Heart left ventricle (tissue), 16 donors: ENCODE measurements at regions not wholly inside any gene's neighbourhood (a gene's known extent, or its start where the extent isn't known, plus 50 kb on each side); places are given as distances from the start of the nearest gene placed in this dataset.

ENCODE experiments used
- ATAC-seq, 4 donors: fragments of 200-7000 bp; cut with Tn5 transposase; one replicate each; pipeline ENCODE4 v1.9.1; 2020 to 2022; ENCODE audit warnings: moderate library complexity in 4 of 4, mild to moderate bottlenecking in 3 of 4, moderate number of reproducible peaks in 1 of 4
- DNase-seq, 5 donors: peaks; one replicate each; pipeline ENCODE4 v3.0.0-alpha.2; 2020
- H3K27ac ChIP-seq, 12 donors: fragments of 200-600 bp; sonication (generic) in 4 of 12; one replicate each; pipeline versions ENCODE4 v1.5.0 to v1.8.0; 2016 to 2022; ENCODE audit warnings: mild to moderate bottlenecking in 2 of 12
- H3K27me3 ChIP-seq, 9 donors: fragments of 200-600 bp; sonication (generic) in 2 of 9; one replicate each; pipeline versions ENCODE4 v1.5.1 to v1.8.0; 2016 to 2022; ENCODE audit warnings: mild to moderate bottlenecking in 3 of 9
- H3K36me3 ChIP-seq, 9 donors: fragments of 200-600 bp; sonication (generic) in 2 of 9; one replicate each; pipeline versions ENCODE4 v1.5.0 to v1.8.0; 2018 to 2022; ENCODE audit warnings: mild to moderate bottlenecking in 2 of 9
- H3K4me1 ChIP-seq, 12 donors: fragments of 200-600 bp; sonication (generic) in 4 of 12; one replicate each; pipeline versions ENCODE4 v1.5.0 to v1.8.0; 2016 to 2022; ENCODE audit warnings: mild to moderate bottlenecking in 3 of 12
- H3K4me3 ChIP-seq, 12 donors: fragments of 200-600 bp; sonication (generic) in 4 of 12; one replicate each; pipeline versions ENCODE4 v1.5.0 to v1.8.0; 2017 to 2022; ENCODE audit warnings: mild to moderate bottlenecking in 9 of 12, moderate library complexity in 4 of 12
- H3K9me3 ChIP-seq, 12 donors: fragments of 200-600 bp; sonication (generic) in 4 of 12; one replicate each; pipeline versions ENCODE4 v1.5.0 to v1.8.0; 2016 to 2022; ENCODE audit warnings: mild to moderate bottlenecking in 1 of 12
- CTCF ChIP-seq, 12 donors: fragments of 200-600 bp; sonication (generic) in 4 of 12; IDR thresholded peaks; one replicate each; pipeline versions ENCODE4 v1.5.0 to v1.8.0; 2018 to 2022; ENCODE audit warnings: antibody characterized with exemption in 12 of 12, mild to moderate bottlenecking in 5 of 12
- POLR2A ChIP-seq, 2 donors: fragments of 450-650 bp; IDR thresholded peaks; one replicate each; pipeline ENCODE4 v1.6.1; 2017; ENCODE audit warnings: antibody characterized with exemption in 2 of 2, mild to moderate bottlenecking in 2 of 2, moderate library complexity in 2 of 2
- whole genome bisulfite sequencing, 4 donors: extraction: QIAGEN DNeasy Blood & Tissue Kit in 2 of 4; methylation state at CpG; one replicate each; pipeline versions ENCODE4 v1.1.5 to v1.1.7; 2013 to 2018; 5-methylcytosine and 5-hydroxymethylcytosine counted together
- intact Hi-C, 10 donors: fragments of 100-400 bp; cut with DNase I; formaldehyde crosslinking; loops; one replicate each; pipeline versions ENCODE4 v1.11.1 to v1.14.2; 2022
- donor health status: ischemic (EF 13 %, LVEDD 7.1; RV severe dilation, severe dysfunction).
- donor health status: healthy with polysubstance abuse.
- donor health status: DM: no; HTN: yes; CAD: no.
- donor health status: DM: no; HTN: no; CAD: no.
- donor health status: ischemic (EF 25% LVEDD 6.9; RV normal size, moderate dysfunction).
- donor health status: ischemic (EF 25% LVEDD 5.7; RV mildly dilated, moderate dysfunction).
- donor health status: healthy.
- donor health status: DM: yes; HTN: yes; CAD: no.
- donor health status: ischemic (EF 35%, LVEDD 5.7; RV mildly dilated, moderate dysfunction).
- donor health status: nonischemic (EF 11% LVEDD 7.7; RV severe dilation, severe dysfunction).
- donor health status: DM: yes; HTN: yes; CAD: no.
- donor health status: PGD.
- donor health status: ischemic (EF 29% LVEDD 5.4; RV normal size, mild dysfunction).
- donor health status: nonischemic (EF 23%, LVEDD 6.1; RV moderate dilation, normal function).

GRCh38 chr19:32131005-32131404 is 214.4 kb upstream of the ZNF507 start:
- DNase-seq (no peak), ATAC-seq (no peak)
- no peak overlapping the region for H3K4me3 ChIP-seq
- TF ChIP-seq POLR2A (IDR thresholded peaks at IDR 0.05) (no peak), CTCF (IDR thresholded peaks at IDR 0.05) (no peak)
- H3K27me3 ChIP-seq: peaks cover 0 to 4% (median 0%) of the 10 kb centered on the region in 9 donors
- H3K4me1 ChIP-seq: no peaks in the 10 kb centered on the region
- intact Hi-C loops: no loop called here
- H3K9me3 ChIP-seq: no peaks in the 10 kb centered on the region
- no peak overlapping the region for H3K27ac ChIP-seq
- WGBS, 4 donors: 77 to 87% (median 81%) methylated on average over 8 of the region's 8 CpGs
- H3K36me3 ChIP-seq: no peaks in the 10 kb centered on the region

GRCh38 chr19:32138416-32138815 is 207.0 kb upstream of the ZNF507 start:
- H3K4me1 ChIP-seq: no peaks in the 10 kb centered on the region
- H3K9me3 ChIP-seq: no peaks in the 10 kb centered on the region
- no peak overlapping the region for H3K27ac ChIP-seq
- DNase-seq (no peak), ATAC-seq (no peak)
- WGBS, 4 donors: 78 to 83% (median 81%) methylated on average over 5 of the region's 5 CpGs
- no peaks in the 10 kb centered on the region for H3K36me3 ChIP-seq
- no peak overlapping the region for H3K4me3 ChIP-seq
- intact Hi-C loops: no loop called here
- TF ChIP-seq CTCF (IDR thresholded peaks at IDR 0.05): peak in 1 of 12 donors; percentile 12
- TF ChIP-seq POLR2A (IDR thresholded peaks at IDR 0.05): no peak
- no peaks in the 10 kb centered on the region for H3K27me3 ChIP-seq

- 59 to 66% (median 63%) methylated on average over 7 of the region's 7 CpGs for WGBS, 4 donors
- intact Hi-C loops: no loop called here
- no peak overlapping the region for H3K27ac ChIP-seq
Measured at GRCh38 chr19:32141840-32142511, 203.4 kb upstream of the ZNF507 start.

GRCh38 chr19:32146664-32147063 is 198.7 kb upstream of the ZNF507 start:
- Histone ChIP-seq H3K4me3 (no peak overlapping the region), H3K27me3 (no peaks in the 10 kb centered on the region), H3K4me1 (no peaks in the 10 kb centered on the region), H3K27ac (no peak overlapping the region), H3K36me3 (no peaks in the 10 kb centered on the region), H3K9me3 (peaks cover 0 to 48% (median 16%) of the 10 kb centered on the region in 12 donors)
- DNase-seq: no peak
- intact Hi-C loops: no loop called here
- no peak for TF ChIP-seq CTCF (IDR thresholded peaks at IDR 0.05)
- no peak for TF ChIP-seq POLR2A (IDR thresholded peaks at IDR 0.05)
- no peak for ATAC-seq

More at GRCh38 chr19:32141840-32142511, 203.4 kb upstream of the ZNF507 start:
- Histone ChIP-seq H3K27me3 (no peaks in the 10 kb centered on the region), H3K9me3 (peaks cover 0 to 16% (median 7%) of the 10 kb centered on the region in 12 donors), H3K4me1 (no peaks in the 10 kb centered on the region), H3K36me3 (no peaks in the 10 kb centered on the region), H3K4me3 (no peak overlapping the region)
- TF ChIP-seq CTCF (IDR thresholded peaks at IDR 0.05) (no peak), POLR2A (IDR thresholded peaks at IDR 0.05) (no peak)
- DNase-seq: no peak
- no peak for ATAC-seq
